ENCODE measurements at regions not wholly inside any gene's neighbourhood (a gene's known extent, or its start where the extent isn't known, plus 50 kb on each side); places are given as distances from the start of the nearest gene placed in this dataset.

GRCh38 chr5:89263846-89264245, 380.9 kb upstream of the MEF2C start:
- intact Hi-C loops (cut with DNase I), result no loop called here
- no peak overlapping the region for H3K4me3 ChIP-seq
- H3K9me3 ChIP-seq, result no peaks in the 10 kb centered on the region
- H3K27me3 ChIP-seq, result no peaks in the 10 kb centered on the region
- ATAC-seq (no peak), DNase-seq (no peak)
- H3K4me1 ChIP-seq, result no peaks in the 10 kb centered on the region
- 85 to 87% methylated on average over 1 of the region's 1 CpG for WGBS, 2 donors
- H3K36me3 ChIP-seq (replicated peaks in 1 of 2; ENCODE audit: insufficient read depth in 1 of 2, low read depth in 2 of 2), result no peaks in the 10 kb centered on the region
- H3K27ac ChIP-seq, result no peak overlapping the region
- TF ChIP-seq POLR2A (IDR thresholded peaks at IDR 0.05), result no peak
- no peak for TF ChIP-seq CTCF (IDR thresholded peaks at IDR 0.05)

GRCh38 chr5:89262030-89262429, 379.0 kb upstream of the MEF2C start:
- intact Hi-C loops (cut with DNase I), result no loop called here
- WGBS, 2 donors, result 84 to 89% methylated on average over 4 of the region's 4 CpGs
- H3K27me3 ChIP-seq, result no peaks in the 10 kb centered on the region
- DNase-seq (no peak), ATAC-seq (no peak)
- H3K4me1 ChIP-seq, result no peaks in the 10 kb centered on the region
- no peak overlapping the region for H3K4me3 ChIP-seq
- no peaks in the 10 kb centered on the region for H3K36me3 ChIP-seq (replicated peaks in 1 of 2; ENCODE audit: insufficient read depth in 1 of 2, low read depth in 2 of 2)
- no peak for TF ChIP-seq POLR2A (IDR thresholded peaks at IDR 0.05)
- H3K27ac ChIP-seq, result no peak overlapping the region
- no peaks in the 10 kb centered on the region for H3K9me3 ChIP-seq

GRCh38 chr5:89260254-89260653, 377.3 kb upstream of the MEF2C start:
- intact Hi-C loops (cut with DNase I), result no loop called here
- WGBS, 2 donors, result 46 to 60% methylated on average over 3 of the region's 3 CpGs
- no peak overlapping the region for H3K4me3 ChIP-seq
- no peaks in the 10 kb centered on the region for H3K27me3 ChIP-seq
- DNase-seq (no peak), ATAC-seq (no peak)
- no peaks in the 10 kb centered on the region for H3K36me3 ChIP-seq (replicated peaks in 1 of 2; ENCODE audit: insufficient read depth in 1 of 2, low read depth in 2 of 2)
- H3K9me3 ChIP-seq, result no peaks in the 10 kb centered on the region
- no peaks in the 10 kb centered on the region for H3K4me1 ChIP-seq
- TF ChIP-seq POLR2A (IDR thresholded peaks at IDR 0.05), result no peak
- TF ChIP-seq CTCF (IDR thresholded peaks at IDR 0.05), result peak in 1 of 7 experiments; percentile 5
- H3K27ac ChIP-seq, result no peak overlapping the region

- 79 to 80% methylated on average over 5 of the region's 5 CpGs for WGBS, 2 donors
- intact Hi-C loops (cut with DNase I), result no loop called here
- Histone ChIP-seq H3K9me3 (no peaks in the 10 kb centered on the region), H3K27me3 (no peaks in the 10 kb centered on the region), H3K4me1 (no peaks in the 10 kb centered on the region), H3K27ac (no peak overlapping the region), H3K4me3 (no peak overlapping the region), H3K36me3 (replicated peaks in 1 of 2; ENCODE audit: insufficient read depth in 1 of 2, low read depth in 2 of 2) (no peaks in the 10 kb centered on the region)
- TF ChIP-seq CTCF (IDR thresholded peaks at IDR 0.05), result no peak
- TF ChIP-seq POLR2A (IDR thresholded peaks at IDR 0.05), result no peak
- DNase-seq (no peak), ATAC-seq (no peak)
Measured at GRCh38 chr5:89255845-89256463, 373.0 kb upstream of the MEF2C start.

GRCh38 chr5:89253666-89254352, 370.8 kb upstream of the MEF2C start:
- Histone ChIP-seq H3K9me3 (no peaks in the 10 kb centered on the region), H3K27ac (no peak overlapping the region), H3K27me3 (no peaks in the 10 kb centered on the region), H3K4me3 (no peak overlapping the region), H3K4me1 (no peaks in the 10 kb centered on the region), H3K36me3 (replicated peaks in 1 of 2; ENCODE audit: insufficient read depth in 1 of 2, low read depth in 2 of 2) (no peaks in the 10 kb centered on the region)
- TF ChIP-seq POLR2A (IDR thresholded peaks at IDR 0.05), result no peak
- no peak for TF ChIP-seq CTCF (IDR thresholded peaks at IDR 0.05)
- no peak for ATAC-seq
- intact Hi-C loops (cut with DNase I), result no loop called here
- no peak for DNase-seq
- 75 to 77% methylated on average over 5 of the region's 5 CpGs for WGBS, 2 donors
